ENCODE measurements at regions not wholly inside any gene's neighbourhood (a gene's known extent, or its start where the extent isn't known, plus 50 kb on each side); places are given as distances from the start of the nearest gene placed in this dataset.
"Not testable (repeated sequence)": the region's sequence is repeated elsewhere in the genome, so short reads cannot be mapped to it uniquely, and the experiment has no call there.

DNA sequence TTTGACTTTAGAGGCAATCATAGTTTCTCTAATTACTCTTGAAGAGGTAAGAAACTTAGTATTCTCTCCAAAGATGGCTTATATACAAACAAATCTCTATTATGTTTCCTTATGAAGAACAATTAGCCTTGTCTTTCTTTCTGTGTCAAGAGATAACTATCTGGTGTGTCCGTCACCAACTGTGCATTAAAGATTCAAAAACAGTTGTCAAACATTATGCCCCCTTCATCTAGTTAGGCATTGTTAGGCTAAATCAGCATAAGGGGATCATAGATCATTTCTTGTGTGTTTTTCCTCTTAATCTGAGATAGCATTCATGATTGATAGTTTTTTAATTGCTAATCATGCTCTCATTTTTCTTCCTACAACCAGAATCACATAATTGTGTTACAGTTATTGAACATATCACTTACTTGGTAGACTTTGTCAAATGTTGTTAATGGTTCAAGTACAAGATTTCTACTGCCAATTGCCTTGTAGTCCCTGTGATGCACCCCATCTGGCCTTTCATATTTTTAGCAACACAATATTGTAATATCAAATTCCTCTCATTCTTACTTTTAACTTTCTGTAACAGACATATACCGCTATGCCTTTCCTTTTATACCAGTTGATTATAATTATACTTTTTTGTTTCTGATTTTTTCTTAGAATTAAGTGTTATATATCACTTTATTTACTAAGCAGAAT, 612.7 kb downstream of the SLITRK6 start:
- DNase-seq: no peak

DNA sequence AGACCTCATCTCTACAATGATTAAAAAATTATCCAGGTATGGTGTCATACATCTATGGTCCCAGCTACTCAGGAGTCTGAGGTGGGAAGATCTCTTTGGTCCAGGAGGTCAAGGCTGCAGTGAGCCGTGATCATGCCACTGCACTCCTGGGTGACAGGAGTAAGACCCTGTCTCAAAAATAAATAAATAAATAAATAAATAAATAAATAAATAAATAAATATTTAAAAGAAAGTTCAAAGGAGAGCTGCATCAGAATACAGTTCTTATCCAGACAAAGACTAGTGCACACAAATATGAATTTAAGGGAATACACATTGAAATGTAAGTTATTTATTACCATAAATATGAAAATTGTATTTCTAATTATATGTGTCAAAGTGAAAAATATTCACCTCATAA, 624.9 kb downstream of the SLITRK6 start:
- no peak for DNase-seq

DNA sequence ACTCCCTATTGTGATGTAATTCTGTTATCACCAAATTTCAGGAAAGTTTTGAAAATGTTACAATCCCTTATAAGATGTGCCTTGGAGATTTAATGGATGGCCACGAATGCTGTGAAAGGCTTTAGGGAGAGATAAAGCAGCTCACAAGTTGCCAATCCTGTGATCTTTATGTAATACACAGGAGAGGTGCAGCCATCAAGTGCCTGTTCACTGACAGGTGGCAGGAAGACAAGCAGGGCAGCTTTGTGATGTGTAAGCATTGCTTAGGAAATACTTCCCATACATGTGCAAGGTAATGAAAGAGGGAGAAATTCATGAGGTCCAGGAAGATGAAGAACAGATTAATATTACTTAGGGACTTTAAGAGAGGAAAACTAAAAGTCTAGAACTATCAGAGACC, 628.8 kb downstream of the SLITRK6 start:
- no peak for DNase-seq

DNA sequence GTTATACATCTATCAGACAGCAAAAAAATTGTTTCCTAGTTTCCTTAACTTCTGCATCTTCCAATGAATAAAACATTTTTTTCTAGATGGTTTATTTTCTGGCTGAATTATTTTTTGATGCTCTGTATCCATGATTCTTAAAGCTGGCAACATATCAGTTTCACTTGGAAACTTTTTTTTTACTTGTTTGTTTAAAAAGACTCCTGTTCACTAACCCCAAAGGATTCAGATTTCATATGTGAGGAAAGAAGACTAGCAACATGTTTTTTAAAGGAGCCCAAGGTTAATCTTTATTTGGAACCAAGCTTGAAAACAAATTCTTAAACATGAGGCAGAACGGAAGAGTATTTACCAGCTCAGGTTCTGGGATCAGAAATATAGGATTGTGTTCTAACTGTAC, 632.3 kb downstream of the SLITRK6 start:
- no peak for DNase-seq

DNA sequence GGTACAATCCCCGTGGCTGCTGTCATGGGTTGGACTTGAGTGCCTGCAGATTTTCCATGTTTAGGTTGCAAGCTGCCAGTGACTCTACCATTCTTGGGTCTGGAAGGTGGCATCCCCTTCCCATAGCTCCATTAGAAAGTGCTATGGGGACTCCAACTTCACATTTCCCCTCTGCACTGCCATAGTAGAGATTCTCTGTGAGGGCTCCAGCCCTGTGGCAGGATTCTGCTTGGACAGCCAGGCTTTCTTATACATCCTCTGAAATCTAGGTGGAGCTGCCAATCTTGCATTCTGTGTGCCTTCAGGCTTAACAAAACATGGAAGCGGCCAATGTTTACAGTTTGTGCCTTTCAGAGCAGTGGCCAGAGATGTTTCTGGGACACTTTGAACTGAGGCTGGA, 636.2 kb downstream of the SLITRK6 start:
- DNase-seq: no peak

DNA sequence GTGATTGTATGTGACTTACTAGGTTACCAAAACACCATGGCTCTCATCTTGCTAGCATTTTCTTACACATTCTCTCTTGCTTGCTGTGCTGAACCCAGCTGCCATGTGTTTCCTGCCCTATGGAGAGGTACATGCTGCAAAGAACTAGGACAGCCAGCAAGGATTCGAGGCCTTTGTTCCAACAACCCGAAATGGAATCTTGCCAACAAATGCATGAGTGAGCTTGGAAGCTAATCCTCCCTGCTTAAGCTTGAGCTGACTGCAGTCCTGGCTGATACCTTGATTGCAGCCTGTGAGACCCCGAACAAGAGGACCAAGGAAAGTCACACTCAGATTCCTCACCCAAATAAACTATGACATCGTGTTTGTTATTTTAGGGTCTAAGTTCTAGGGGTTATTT, 651.2 kb downstream of the SLITRK6 start:
- DNase-seq: no peak

DNA sequence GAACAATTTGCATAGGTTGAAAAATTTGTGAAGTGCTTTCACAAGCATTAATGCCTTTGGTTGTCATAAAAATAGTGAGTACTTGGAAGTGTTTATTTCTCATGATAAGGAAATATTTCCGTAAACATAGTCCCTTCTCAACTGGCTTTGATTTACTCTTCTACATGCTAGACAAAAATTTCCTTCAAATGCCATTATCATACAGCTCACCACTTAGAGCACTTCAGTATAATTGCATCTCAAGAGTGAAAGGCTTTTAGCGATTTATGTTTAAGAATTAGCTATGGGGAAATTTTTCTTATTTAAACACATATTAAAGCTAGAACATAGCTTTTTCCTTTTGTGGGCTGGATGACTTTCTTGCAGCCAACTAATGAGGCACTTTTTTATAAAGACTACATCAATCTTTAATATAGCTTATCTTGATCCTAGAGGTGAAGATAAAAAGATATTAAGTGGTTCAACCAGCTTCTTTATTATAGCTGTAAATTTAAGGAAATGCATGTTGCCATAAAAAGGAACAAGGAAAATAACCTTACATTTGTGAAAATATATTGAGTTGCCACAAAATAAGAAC, 656.8 kb downstream of the SLITRK6 start:
- DNase-seq: no peak

DNA sequence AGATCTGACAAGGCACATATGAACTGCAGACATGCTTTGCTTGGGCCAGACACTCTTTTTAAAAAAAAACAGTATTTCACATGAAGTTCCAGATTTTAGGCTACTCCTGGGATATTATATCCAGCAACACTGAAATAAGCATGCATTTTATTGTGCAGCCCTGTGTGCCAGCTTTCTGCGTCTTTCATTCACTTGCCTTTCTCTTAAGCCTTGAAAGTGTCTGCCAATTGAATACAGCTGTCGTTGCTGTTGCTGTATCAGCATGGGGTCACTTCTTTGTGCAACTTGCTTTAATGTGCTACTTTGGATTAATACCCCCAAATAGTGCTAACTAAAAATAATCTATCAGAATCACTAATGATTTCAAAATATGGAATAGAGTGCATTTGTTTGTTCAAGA, 657.8 kb downstream of the SLITRK6 start:
- DNase-seq: no peak

DNA sequence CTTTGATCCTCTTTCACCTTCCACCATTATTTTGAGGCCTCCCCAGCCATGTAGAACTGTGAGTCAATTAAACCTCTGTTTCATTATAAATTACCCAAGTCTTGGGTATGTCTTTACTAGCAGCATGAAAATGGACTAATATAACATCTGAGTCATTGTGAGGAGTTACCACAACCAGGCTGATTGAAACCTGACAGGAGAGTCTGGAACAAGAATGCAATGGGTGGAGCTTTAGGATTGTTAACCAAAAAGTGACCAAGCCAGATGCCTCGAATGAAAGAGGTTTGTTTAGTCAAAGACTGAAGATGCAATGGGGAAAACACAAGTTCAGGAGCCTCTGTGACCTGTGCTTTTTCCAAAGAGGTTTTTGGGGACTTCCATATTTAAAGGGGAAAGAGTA, 659.0 kb downstream of the SLITRK6 start:
- DNase-seq: no peak

DNA sequence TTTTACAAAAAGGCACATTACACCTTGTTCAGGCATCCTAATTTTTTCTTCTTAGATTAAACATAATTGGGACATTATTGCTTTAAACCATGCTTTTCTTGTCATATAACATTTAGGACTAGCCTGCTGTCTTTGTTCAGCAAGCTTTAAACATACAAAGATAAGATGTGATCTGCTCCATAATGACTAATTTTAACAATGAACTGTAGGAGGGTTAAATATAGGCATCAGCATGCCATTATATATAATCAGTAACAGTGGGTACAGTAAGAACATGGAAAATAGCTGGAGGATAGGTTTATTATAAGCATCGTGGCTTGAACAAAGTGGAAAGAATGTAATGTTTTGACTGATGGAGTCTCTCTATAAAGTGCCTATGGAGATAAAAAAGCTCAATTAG, 661.7 kb downstream of the SLITRK6 start:
- no peak for DNase-seq

DNA sequence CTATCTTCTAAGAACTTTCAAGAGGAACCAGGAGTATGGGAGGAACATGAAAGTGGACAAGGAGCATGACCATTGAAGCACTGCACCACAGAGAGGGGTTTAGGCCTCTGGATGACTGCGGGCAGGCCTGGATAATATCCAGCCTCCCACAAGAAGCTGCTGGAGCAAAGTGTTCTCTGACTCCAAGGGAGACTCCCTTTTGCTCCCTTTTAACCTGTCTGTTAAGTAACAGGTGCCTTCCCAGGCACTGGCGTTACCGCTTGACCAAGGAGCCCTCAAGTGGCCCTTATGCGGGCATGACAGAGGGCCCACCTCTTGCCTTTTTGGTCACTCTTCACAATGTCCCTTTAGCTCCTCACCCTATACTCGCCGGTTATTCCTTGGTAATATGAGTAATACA, 666.2 kb downstream of the SLITRK6 start:
- no peak for DNase-seq

DNA sequence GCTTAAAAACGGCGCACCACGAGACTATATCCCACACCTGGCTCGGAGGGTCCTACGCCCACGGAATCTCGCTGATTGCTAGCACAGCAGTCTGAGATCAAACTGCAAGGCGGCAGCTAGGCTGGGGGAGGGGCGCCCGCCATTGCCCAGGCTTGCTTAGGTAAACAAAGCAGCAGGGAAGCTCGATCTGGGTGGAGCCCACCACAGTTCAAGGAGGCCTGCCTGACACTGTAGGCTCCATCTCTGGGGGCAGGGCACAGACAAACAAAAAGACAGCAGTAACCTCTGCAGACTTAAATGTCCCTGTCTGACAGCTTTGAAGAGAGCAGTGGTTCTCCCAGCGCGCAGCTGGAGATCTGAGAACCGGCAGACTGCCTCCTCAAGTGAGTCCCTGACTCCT, 675.7 kb downstream of the SLITRK6 start:
- not testable (repeated sequence) for DNase-seq

DNA sequence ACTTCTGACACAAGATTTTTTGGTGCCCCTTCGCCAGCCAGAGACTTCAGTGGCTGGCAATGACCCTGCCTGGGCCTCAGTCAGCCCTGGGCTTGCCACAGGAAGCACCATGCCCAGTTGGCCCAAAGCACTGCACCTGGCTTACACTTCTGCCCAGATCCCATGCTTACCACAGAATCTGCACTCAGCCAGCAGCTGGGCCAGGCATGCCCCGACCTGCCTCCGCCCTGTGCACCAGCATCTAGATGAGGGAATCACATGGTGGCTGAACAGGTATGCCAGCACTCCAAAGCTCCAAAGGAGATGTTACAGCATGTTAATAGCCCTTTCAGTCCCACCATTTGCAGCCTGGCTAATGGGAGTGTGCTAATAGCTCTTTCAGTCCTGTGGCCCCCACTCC, 690.9 kb downstream of the SLITRK6 start:
- DNase-seq: no peak

DNA sequence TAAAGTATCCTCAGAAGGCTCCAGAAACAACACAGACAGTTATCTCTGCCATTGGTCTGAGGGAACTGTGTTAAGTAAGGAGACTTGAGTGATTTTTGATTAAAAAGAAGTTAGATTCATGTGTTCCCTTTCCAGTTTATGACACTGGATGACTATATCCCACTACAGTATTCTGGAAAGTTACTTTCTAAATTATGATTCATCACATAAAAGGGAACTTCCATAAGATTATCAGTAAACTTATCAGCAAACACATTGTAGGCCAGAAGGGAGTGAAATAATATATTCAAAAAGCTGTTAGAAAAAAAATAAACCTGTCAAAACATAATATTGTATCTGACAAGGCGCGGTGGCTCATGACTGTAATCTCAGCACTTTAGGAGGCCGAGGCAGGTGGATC, 700.0 kb downstream of the SLITRK6 start:
- no peak for DNase-seq

DNA sequence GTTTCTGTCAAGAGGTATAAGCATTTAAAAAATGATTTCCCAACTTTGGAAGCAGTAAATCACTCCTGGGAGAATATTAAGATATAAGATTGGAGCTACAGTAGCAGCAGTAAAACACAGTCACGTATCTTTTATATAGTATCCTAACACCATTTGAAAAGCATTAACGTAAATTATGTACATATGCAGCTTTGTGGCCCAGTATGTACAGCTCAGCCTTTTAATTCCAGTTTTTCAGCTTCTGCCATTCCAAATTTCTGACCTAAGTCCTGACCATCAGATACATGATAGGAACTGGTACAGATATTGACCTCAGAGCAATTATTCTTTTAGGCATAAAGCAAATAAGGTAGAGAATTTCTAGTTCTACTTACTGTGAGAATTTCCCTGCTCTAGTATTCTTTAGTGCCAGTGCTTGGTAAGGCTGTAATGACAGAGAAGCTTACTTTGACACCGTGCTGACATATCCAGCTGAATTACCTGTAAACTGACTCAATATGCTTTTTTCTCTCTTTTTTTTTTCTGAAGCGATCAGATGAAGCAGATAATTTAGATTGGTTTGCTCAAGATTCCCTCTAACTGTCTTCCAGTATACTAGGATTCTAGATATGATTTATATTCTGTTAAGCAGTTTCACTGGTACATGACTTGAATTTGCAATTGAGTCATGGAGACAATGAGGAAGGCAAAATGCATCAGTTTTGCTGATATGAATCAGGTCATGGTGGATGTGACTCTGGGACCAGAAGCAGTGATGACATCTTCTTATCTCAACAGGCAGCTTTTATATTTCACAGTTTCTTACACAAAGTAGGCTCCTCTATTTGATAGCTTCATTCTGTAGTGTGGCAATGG, 703.6 kb downstream of the SLITRK6 start:
- DNase-seq: no peak

DNA sequence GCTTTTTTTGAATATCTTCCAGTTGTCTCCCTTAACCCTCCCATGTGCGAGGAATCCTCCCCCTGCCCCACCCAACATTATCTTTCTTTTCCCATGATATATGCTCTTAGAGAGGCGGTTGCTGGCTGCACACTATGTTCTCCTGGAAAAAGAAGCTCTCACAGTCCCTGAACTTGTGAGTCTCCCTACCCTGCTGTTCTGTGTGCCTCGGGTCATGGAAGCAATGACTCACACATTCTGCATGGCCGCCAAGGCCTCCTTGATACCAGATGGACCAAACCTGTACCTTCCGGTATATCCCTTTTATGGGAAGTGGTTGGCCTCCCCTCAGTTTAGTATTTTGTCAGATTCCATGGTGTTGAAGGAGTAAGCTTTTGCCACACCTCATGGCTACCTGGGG, 705.4 kb downstream of the SLITRK6 start:
- no peak for DNase-seq

DNA sequence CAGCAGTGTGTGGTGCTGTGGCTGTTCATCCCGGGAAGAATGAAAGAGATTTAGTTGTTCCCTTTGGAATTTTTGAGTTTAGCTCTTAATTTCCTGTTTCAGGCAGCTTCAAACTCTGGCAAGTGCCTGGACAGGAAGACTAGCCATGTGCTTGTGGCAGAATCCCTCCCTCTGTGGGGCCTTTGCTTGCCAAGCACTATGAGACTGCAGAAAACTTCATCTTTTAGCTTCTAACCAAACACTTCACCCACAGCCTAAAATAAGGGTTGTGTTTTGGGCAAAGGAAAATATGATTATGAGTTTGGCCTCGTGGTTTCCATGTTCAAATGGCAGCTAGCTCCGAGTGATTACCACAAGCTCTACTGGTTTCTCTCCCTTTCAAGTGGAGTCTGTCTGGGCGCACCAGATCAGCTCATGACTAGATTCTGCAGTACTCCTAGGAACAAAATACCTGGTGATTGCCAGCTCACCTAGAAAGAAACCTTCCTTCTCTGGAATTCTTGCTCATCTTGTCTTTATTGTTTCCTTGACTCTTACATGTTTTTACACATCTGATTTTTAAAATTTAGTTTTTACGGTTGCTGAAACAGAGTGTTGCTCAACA, 707.5 kb downstream of the SLITRK6 start:
- DNase-seq: no peak

DNA sequence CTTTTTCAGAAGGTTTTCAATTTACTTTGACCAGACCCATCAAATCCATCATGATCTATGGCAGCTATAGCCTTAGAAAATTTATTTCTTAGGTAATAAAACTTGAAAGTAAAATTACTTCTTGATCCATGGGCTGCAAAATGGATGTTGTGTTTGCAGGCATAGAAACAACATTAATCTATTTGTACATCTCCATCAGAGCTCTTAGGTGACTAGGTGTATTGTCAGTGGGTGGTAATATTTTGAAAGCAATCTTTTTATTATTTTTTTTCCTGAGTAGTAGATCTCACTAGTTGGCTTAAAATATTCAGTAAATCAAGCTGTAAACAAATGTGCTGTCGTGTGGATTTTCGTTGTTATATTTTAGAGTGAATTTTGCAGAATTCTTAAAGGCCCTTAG, 710.0 kb downstream of the SLITRK6 start:
- no peak for DNase-seq

DNA sequence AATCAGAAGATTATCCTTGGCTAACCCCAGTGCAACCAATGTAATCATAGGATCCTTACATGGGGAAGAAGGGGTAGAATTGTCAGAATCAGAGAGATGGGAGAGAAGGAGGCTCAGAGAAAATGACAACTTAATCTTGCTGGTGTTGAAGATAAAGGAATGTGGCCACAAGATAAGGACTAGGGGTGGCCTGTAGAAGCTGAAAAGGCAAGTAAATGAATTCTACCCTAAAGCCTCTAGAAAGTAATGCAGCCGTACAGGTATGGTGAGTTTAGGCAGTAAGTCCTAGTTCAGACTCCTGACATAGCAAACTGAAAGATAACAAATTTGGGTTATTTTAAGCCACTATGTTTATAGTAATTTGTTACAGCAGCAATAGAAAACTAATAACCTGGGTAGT, 718.5 kb downstream of the SLITRK6 start:
- DNase-seq: no peak

DNA sequence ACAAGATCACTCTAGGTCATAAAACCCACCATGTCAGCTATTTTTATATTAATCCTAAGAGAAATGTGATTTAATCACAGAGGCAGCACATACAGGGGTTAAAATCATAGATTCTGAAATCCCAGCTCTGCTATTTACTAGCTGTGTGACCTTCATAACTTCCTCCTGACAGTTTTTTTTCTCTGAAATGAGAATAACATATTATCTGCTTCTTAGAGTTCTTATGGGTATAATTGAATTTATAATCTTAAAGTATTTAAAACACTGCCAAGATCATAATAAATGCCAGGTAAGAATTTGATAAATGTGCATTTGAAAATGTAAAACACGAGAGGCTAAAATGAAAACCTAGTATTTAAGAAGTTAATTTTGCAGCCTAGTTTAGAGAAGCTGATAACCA, 722.9 kb downstream of the SLITRK6 start:
- no peak for DNase-seq

DNA sequence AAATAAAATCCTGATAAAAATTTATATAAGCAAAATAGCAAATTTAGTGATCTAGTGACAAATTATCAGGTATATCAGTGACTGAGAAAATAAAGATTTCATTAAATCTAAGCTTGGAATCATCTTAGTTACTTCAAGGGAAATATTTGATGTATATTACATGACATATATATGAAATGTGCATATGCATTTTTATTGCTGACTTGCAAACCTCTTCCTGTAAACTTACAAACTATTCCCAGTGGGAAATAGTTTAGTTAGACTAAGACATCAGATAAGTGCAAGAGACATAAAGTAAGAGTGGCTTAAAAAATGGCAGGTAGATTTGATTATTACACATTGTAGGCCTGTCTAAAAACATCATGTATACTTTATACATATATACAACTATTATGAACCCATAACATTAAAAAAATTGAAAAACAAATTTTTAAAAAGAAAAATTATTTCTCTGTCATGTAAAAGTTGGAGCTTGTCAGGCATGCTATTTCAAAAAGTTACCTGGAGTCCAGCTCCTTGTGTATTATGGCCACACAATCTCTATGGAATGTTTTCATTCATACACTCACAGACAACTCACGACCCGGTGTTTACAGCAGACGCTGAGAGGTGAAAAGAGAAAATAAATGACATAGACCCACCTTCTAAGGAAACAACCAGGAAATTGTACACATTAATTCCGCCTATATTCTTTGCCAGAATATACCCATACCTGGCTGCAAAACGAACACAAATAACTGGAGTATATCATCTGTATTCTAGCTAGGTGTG, 724.5 kb downstream of the SLITRK6 start:
- no peak for DNase-seq

DNA sequence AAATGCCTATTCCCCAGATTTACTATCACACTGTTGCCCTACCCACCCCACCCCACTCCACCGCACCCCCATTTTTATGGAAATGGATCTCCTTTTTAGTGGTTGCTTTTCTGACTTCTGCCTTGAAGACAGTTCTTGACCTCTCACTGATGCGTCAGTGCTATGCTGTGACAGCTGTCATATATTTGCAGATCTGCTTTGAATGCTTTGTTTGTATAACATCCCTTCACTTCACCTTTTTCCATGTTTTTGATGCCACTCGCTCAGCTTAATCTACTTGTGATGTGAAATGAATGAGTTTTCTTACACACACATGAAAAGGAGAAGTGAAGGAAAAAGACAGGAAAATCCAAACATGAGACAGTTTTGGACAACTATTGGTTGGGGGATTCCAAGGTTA, 731.0 kb downstream of the SLITRK6 start:
- DNase-seq: no peak

DNA sequence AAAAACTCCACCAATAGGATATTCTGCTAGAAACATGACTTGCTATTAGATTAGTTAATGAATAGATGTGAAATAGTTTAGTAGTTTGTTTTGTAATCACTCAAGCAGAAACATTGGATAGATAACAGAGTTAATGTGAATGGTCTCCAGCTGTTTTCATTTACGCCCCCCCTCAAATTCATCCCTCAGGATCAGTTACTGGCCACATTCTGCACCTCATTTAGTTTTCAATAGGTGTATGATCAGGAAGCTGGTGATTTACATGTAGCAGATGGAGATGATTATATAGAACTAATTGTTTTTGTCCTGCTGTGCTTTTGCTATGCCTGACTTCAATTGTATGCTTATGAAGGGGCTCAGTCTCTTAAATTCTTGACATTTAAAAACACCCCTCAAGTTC, 759.0 kb downstream of the SLITRK6 start:
- no peak for DNase-seq

All from CD4-positive, alpha-beta T cell treated with Interleukin-4 for 1 hour (primary cell).